IgD-negative memory B cell (primary cell): ENCODE measurements at regions not wholly inside any gene's neighbourhood (a gene's known extent, or its start where the extent isn't known, plus 50 kb on each side); places are given as distances from the start of the nearest gene placed in this dataset.
"Not testable (repeated sequence)": the region's sequence is repeated elsewhere in the genome, so short reads cannot be mapped to it uniquely, and the experiment has no call there.

Experiments used
- H3K27ac Mint-ChIP-seq, 3 donors: one replicate each; pipeline ENCODE4 v1.8.0; 2020 to 2022; ENCODE audit warnings: mild to moderate bottlenecking in 3 of 3, mixed read lengths in 3 of 3, moderate library complexity in 1 of 3
- H3K27me3 Mint-ChIP-seq: one replicate; pipeline ENCODE4 v1.8.0; 2021; ENCODE audit warnings: mixed read lengths
- H3K36me3 Mint-ChIP-seq: one replicate; pipeline ENCODE4 v1.8.0; 2020; ENCODE audit warnings: mild to moderate bottlenecking, mixed read lengths
- H3K4me1 Mint-ChIP-seq, 3 donors: one replicate each; pipeline ENCODE4 v1.8.0; 2020 to 2022; ENCODE audit warnings: mixed read lengths in 3 of 3, mild to moderate bottlenecking in 1 of 3
- H3K4me3 Mint-ChIP-seq, 4 donors: one replicate each; pipeline ENCODE4 v1.8.0; 2020 to 2022; ENCODE audit warnings: mild to moderate bottlenecking in 4 of 4, mixed read lengths in 4 of 4, moderate library complexity in 3 of 4
- H3K9me3 Mint-ChIP-seq, 3 donors: one replicate each; pipeline ENCODE4 v1.8.0; 2020 to 2021; ENCODE audit warnings: mixed read lengths in 3 of 3, mild to moderate bottlenecking in 1 of 3

DNA sequence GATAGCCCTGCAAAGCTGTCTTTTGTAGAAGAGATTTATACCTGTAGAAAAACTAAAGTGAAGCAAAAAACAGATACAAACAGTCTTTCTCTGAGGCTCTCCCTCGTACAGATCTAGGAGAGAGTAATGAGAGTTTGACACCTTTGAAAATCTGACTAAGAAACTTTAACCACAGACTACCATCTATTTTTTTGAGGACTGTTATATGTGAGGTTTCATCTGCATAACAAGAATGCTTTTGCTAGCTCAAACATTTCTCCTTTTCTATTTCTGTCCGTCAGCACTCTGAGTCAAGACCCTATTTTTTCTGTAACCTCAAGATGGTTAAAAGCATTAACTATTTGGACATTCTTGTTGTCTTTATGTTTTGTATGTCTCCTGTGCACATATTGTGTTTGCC, 193.0 kb downstream of the BTBD3 start:
- no peaks in the 10 kb centered on the region for H3K4me1 Mint-ChIP-seq
- H3K9me3 Mint-ChIP-seq: peaks cover 2 to 11% (median 8%) of the 10 kb centered on the region in 3 donors
- no peaks in the 10 kb centered on the region for H3K36me3 Mint-ChIP-seq

DNA sequence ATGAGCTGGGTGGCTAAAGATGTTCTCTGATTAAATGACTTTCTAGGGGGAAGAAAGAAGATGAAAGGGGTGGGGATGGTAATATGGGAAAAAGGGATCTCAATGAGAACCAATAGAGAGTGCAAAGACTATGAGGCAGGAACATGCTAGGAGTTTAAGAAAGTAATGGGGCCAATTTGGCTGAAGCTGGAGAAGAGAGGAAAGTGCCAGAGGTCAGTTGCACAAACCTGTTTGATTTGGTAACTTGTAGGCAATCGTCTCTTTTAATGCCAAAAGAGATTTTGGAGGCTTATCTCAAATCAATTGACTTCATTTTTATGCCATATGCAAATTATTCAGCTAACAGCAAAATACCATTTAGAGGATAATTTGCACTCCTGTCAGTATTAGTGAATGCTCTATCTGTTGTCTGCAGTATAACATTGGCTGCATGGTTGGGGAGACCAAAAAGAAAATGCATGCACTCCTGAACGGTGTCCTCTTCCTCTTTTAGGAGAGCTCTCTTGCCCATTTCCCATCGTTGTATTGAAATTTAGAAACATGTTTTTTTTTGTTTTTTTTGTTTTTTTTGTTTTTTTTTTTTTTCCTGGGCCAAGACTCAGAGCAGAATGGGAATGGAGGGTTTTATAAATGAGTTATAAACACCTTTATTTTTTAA, 193.9 kb downstream of the BTBD3 start:
- Mint-ChIP-seq H3K4me3 (no peak overlapping the region), H3K27ac (no peak overlapping the region), H3K36me3 (no peaks in the 10 kb centered on the region), H3K27me3 (no peaks in the 10 kb centered on the region), H3K9me3 (peaks cover 2 to 7% (median 4%) of the 10 kb centered on the region in 3 donors), H3K4me1 (no peaks in the 10 kb centered on the region)

More for the DNA sequence above, 193.0 kb downstream of the BTBD3 start:
- H3K27me3 Mint-ChIP-seq: no peaks in the 10 kb centered on the region
- no peak overlapping the region for H3K27ac Mint-ChIP-seq
- H3K4me3 Mint-ChIP-seq: no peak overlapping the region

DNA sequence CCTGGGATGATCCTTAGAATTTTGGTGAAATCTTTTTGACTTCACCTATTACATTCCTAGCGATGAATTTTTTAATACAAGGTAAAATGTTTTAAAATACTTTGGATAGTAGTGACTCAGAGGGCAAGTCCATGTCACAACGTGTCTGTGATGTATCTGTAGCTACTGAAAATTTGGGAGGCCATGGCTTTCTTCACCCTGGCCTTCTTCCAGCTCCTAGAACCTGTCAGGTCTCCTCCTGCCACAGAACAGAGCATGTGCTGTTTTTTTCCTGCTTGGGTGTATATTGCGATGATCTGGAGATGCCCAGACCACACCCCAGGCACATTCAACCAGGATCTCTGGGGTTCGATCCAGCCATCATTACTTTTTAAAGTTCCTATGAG, 194.4 kb downstream of the BTBD3 start:
- Mint-ChIP-seq H3K4me1 (no peaks in the 10 kb centered on the region), H3K27ac (no peak overlapping the region), H3K27me3 (no peaks in the 10 kb centered on the region), H3K36me3 (no peaks in the 10 kb centered on the region), H3K4me3 (peak overlapping the region in 1 of 4 donors; percentile 65), H3K9me3 (peaks cover 2 to 4% (median 3%) of the 10 kb centered on the region in 3 donors)

DNA sequence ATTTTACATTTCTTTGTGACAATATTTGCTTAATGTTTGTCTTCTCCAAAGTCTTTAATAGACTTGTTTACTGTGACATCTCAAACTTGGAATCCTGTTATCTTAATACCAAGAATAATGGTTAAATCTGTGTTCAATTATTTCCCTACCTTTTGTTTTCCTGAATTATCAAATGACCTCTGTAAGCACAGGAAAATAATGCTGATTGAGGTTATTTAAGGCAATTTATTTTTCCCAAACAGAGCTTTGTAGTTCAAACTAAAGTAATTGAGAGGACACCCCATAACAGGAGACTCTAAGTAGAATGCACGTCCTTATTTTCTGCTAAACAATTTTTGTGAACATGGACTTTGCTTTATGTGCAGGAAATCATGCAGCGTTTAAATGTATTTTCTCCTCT, 195.0 kb downstream of the BTBD3 start:
- no peaks in the 10 kb centered on the region for H3K27me3 Mint-ChIP-seq
- H3K4me1 Mint-ChIP-seq: no peaks in the 10 kb centered on the region
- no peak overlapping the region for H3K4me3 Mint-ChIP-seq
- H3K36me3 Mint-ChIP-seq: no peaks in the 10 kb centered on the region
- H3K9me3 Mint-ChIP-seq: peaks cover 0 to 3% (median 2%) of the 10 kb centered on the region in 3 donors
- H3K27ac Mint-ChIP-seq: no peak overlapping the region

DNA sequence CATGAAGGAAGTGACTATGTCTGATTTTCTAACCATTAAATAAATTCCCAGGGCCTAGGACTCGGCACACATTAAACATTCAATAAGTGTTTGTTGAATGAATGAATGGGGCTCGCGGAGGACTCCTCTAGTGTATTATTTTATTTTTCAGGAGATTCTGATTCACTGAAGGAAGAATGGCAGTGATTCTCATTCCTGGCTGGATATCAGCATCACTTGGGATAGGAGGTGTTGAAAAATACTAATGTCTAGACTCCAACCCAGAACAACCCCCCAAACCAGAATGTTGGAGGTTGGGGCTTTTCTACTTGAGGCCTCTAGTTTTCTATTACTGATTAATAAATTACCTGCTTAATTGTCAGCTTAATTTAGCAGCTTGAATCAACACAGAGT, 195.4 kb downstream of the BTBD3 start:
- H3K27me3 Mint-ChIP-seq: no peaks in the 10 kb centered on the region
- H3K36me3 Mint-ChIP-seq: no peaks in the 10 kb centered on the region
- no peak overlapping the region for H3K4me3 Mint-ChIP-seq

DNA sequence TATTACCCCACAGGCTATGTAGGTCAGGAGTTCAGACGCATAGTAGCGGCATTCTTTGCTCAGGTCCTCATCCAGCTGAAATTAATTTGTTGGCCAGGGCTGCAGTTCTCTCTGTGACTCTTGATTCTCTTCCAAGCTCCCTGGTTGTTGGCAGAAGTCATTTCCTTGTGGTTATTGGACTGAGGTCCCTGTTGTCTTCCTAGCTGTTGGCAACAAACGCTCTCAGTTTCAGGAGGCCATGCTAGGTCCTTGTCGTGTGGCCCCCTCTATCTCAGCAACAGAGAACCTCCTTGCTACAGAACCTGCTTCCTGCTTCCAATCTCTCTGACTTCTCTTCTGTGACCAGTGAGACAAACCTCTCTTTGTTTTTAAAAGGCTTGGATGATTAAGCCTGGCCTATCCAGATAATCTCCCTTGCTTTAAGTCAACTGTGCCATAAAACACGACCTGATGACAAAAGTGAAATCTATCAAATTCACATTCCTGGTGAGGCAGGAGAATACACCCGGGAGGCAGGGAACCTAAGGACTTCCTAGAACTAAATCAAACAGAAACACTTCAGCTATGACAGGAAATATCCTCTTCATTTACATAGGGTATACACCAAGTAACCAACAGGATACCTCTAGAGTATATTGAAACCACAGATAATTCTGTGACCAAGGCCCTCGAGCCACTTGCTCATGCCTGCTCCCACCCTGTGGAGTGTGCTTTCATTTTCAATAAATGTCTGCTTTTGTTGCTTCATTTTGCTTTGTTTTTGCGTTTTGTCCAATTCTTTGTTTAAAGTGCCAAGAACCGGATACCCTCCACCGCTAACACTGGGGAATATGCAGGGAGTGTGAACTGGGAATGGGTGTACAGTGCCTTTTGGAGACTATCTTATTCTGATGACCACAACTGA, 196.0 kb downstream of the BTBD3 start:
- Mint-ChIP-seq H3K27ac (no peak overlapping the region), H3K9me3 (peaks cover 0 to 3% (median 2%) of the 10 kb centered on the region in 3 donors), H3K4me3 (no peak overlapping the region), H3K4me1 (no peaks in the 10 kb centered on the region), H3K27me3 (no peaks in the 10 kb centered on the region), H3K36me3 (no peaks in the 10 kb centered on the region)

More for the DNA sequence above, 195.4 kb downstream of the BTBD3 start:
- Mint-ChIP-seq H3K27ac (no peak overlapping the region), H3K4me1 (no peaks in the 10 kb centered on the region), H3K9me3 (peaks cover 0 to 3% (median 2%) of the 10 kb centered on the region in 3 donors)

DNA sequence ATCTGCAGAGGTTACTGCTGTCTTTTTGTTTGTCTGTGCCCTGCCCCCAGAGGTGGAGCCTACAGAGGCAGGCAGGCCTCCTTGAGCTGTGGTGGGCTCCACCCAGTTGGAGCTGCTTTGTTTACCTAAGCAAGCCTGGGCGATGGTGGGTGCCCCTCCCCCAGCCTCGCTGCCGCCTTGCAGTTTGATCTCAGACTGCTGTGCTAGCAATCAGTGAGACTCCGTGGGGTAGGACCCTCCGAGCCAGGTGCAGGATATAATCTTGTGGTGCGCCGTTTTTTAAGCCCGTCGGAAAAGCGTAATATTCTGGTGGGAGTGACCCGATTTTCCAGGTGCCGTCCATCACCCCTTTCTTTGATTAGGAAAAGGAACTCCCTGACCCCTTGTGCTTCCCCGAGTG, 211.4 kb downstream of the BTBD3 start:
- not testable (repeated sequence) for H3K27ac Mint-ChIP-seq, H3K27me3 Mint-ChIP-seq, H3K4me3 Mint-ChIP-seq, H3K4me1 Mint-ChIP-seq, H3K36me3 Mint-ChIP-seq, H3K9me3 Mint-ChIP-seq

DNA sequence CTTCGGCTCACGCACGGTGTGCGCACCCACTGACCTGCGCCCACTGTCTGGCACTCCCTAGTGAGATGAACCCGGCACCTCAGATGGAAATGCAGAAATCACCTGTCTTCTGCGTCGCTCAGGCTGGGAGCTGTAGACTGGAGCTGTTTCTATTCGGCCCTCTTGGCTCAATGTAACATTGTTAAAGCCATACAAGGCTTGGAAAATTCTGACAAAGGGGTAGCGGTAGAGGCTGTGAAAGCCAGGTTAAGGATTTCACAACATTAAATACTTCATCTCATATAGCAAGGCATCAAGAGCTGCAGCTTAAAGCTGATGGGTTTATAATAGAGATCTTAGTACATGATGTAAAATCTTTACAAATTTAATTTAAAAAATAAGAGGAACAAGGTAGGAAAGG, 211.8 kb downstream of the BTBD3 start:
- H3K4me3 Mint-ChIP-seq, H3K4me1 Mint-ChIP-seq, H3K27ac Mint-ChIP-seq, H3K36me3 Mint-ChIP-seq, H3K27me3 Mint-ChIP-seq, H3K9me3 Mint-ChIP-seq: not testable (repeated sequence)

DNA sequence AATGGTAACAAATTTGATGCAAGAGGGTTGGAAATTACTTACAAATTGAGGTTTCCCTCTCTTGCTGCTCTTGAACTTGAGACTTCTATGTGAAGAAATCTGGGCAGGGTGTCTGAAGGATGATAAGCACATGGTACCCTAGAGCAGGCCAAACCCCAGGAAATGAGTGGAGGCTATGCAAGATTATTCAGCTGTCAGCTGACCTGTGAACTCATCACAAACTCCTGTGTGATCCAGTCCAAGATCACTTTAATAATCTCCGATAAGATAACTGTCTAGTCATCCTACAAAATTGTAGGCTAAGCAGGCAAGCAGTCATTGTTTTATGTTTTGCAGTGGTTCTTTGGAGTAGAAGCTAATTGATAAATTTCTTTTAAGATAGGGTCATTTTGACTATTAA, 213.1 kb downstream of the BTBD3 start:
- H3K4me3 Mint-ChIP-seq: no peak overlapping the region
- no peaks in the 10 kb centered on the region for H3K36me3 Mint-ChIP-seq
- H3K27me3 Mint-ChIP-seq: no peaks in the 10 kb centered on the region
- H3K9me3 Mint-ChIP-seq: peaks cover 2 to 11% (median 9%) of the 10 kb centered on the region in 3 donors
- no peak overlapping the region for H3K27ac Mint-ChIP-seq
- H3K4me1 Mint-ChIP-seq: no peaks in the 10 kb centered on the region

DNA sequence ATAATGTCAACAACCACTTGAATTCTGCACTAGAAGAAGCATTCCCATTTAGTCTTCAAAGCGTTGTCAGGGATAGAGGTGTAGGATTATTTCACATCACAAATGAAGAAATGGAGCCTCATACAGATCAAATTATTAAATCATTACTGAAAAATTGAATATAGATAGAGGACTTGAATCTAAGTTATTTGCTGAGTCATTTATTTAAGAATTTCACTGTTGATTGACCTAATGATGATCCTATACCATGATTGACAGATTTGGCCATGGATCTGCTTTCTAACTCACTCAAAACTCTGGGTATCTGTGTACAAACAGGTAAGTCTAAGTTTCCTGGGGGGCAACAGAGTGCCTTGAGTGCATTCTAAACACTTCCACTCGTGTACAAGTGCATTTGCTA, 215.9 kb downstream of the BTBD3 start:
- Mint-ChIP-seq H3K27me3 (no peaks in the 10 kb centered on the region), H3K36me3 (no peaks in the 10 kb centered on the region), H3K4me1 (no peaks in the 10 kb centered on the region), H3K27ac (no peak overlapping the region), H3K4me3 (no peak overlapping the region), H3K9me3 (peaks cover 6 to 17% (median 9%) of the 10 kb centered on the region in 3 donors)

DNA sequence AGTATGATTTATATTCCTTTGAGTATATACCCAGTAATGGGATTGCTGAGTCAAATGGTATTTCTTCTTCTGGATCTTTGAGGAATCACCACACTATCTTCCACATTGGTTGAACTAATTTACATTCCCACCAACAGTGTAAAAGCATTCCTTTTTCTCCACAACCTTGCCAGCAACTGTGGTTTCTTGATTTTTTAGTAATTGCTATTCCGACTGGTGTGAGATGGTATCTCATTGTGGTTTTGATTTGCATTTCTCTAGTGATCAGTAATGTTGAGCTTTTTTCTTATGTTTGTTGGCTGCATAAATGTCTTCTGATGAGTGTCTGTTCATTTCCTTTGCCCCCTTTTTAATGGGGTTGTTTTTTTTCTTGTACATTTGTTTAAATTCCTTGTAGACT, 228.3 kb downstream of the BTBD3 start:
- not testable (repeated sequence) for H3K4me3 Mint-ChIP-seq, H3K27ac Mint-ChIP-seq, H3K36me3 Mint-ChIP-seq, H3K4me1 Mint-ChIP-seq, H3K27me3 Mint-ChIP-seq
- H3K9me3 Mint-ChIP-seq: peaks cover 2 to 12% (median 11%) of the 10 kb centered on the region in 3 donors

DNA sequence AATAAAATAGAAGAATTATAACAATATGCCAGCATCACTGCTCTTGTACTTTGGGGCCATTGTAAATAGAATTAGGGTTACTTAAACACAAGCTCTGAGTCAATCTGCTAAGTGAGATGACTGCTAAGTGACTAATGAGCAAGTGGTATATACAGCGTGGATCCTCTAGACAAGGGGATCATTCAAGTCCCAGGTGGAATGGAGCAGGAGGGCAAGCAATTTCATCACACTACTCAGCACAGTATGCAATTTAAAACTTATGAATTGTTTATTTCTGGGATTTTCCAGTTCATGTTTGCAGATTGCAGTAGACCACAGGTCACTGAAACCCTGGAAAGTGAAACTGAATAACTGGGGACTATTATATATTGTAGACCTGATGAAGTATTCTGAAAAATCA, 235.3 kb downstream of the BTBD3 start:
- Mint-ChIP-seq H3K36me3 (no peaks in the 10 kb centered on the region), H3K9me3 (peaks cover under 1 to 8% (median 2%) of the 10 kb centered on the region in 3 donors), H3K27ac (no peak overlapping the region), H3K4me3 (no peak overlapping the region), H3K4me1 (peaks cover 0 to 3% (median 0%) of the 10 kb centered on the region in 3 donors), H3K27me3 (no peaks in the 10 kb centered on the region)

DNA sequence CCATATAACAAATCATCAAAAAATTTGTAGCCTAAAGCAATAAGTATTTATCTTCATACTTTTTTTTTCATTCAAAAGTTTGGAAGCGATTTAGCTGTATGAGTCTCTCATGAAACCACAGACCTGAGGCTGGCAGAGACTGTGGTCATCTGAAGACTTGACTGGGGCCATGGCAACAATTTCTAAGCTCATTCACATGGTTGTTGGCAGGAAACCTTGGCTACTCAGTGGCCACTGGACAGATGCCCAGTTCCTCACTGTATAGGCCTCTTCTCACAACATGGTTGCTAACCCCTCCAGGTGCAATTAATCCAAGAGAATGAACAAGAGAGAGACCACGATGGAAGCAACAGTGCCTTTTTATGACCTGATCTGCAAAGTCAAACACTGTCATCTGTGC, 235.9 kb downstream of the BTBD3 start:
- Mint-ChIP-seq H3K4me3 (no peak overlapping the region), H3K36me3 (no peaks in the 10 kb centered on the region), H3K4me1 (peaks cover 0 to 3% (median 0%) of the 10 kb centered on the region in 3 donors), H3K27me3 (no peaks in the 10 kb centered on the region), H3K9me3 (peaks cover 0 to 8% (median 2%) of the 10 kb centered on the region in 3 donors), H3K27ac (no peak overlapping the region)

DNA sequence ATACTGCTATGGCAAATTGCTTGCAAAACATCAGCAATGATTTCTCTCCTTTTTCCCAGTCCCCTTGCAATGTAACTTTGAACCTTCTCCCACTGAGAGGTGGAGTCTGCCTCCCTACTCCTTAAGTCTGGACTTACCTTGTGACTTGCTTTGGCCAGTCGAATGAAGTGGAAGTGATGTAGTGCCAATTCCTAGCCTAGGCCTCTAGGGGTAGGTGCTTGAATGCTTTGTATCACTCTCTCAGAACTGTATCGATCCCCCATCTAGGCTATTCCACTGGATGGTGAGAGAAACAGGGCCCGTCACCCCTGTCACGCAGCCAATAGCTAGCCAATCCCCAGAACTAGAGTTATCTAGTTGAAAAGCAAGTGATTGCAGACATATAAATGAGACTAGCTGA, 238.6 kb downstream of the BTBD3 start:
- no peak overlapping the region for H3K4me3 Mint-ChIP-seq
- H3K27ac Mint-ChIP-seq: no peak overlapping the region
- no peaks in the 10 kb centered on the region for H3K27me3 Mint-ChIP-seq
- no peaks in the 10 kb centered on the region for H3K36me3 Mint-ChIP-seq
- H3K4me1 Mint-ChIP-seq: peaks cover 0 to 3% (median 0%) of the 10 kb centered on the region in 3 donors
- H3K9me3 Mint-ChIP-seq: peaks cover 0 to 4% (median 2%) of the 10 kb centered on the region in 3 donors

DNA sequence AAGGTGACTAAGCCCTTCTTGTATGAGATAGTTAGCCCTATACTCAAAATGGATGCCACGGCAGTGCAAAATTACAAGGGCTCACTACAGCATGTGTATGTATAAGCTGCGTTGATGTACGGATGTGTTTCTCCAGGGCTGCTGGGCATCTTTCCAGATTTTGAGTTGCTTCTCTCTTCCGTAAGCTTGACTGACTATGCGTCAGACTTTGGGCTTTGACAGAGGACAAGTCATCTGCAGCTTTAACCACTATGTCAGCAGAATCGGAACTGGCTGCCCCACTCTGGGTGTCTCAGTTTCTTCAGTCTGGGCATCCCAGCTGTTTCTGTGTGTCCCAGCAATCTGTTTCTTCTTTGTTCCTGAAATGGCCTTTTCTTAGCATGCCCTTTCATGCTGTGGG, 241.6 kb downstream of the BTBD3 start:
- peaks cover 0 to 12% (median 4%) of the 10 kb centered on the region in 3 donors for H3K9me3 Mint-ChIP-seq
- peaks cover 0 to 1% (median 0%) of the 10 kb centered on the region in 3 donors for H3K4me1 Mint-ChIP-seq
- no peak overlapping the region for H3K4me3 Mint-ChIP-seq
- H3K27ac Mint-ChIP-seq: no peak overlapping the region
- H3K36me3 Mint-ChIP-seq: no peaks in the 10 kb centered on the region
- H3K27me3 Mint-ChIP-seq: no peaks in the 10 kb centered on the region

DNA sequence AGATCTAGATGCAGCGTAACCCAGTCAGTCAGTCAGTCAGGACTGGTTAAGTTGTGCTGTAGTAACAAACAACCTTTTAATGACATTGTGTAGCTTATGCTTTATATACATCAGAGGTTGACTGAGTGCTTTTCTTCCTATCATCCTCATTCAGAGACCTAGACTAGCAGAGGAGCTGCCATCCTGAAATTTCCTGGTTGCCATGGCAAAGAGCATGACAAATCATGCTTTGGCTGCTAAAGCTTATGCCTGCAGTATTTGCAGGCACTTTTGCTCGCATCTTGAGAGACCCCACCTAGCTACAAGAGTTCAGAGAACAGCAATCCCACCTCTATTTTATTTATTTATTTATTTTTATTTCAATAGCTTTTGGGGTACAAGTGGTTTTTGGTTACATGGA, 244.0 kb downstream of the BTBD3 start:
- Mint-ChIP-seq H3K4me3 (no peak overlapping the region), H3K36me3 (no peaks in the 10 kb centered on the region), H3K9me3 (peaks cover 2 to 10% (median 5%) of the 10 kb centered on the region in 3 donors), H3K27ac (no peak overlapping the region), H3K27me3 (no peaks in the 10 kb centered on the region), H3K4me1 (no peaks in the 10 kb centered on the region)
